ENCODE measurements at regions not wholly inside any gene's neighbourhood (a gene's known extent, or its start where the extent isn't known, plus 50 kb on each side); places are given as distances from the start of the nearest gene placed in this dataset.

DNA sequence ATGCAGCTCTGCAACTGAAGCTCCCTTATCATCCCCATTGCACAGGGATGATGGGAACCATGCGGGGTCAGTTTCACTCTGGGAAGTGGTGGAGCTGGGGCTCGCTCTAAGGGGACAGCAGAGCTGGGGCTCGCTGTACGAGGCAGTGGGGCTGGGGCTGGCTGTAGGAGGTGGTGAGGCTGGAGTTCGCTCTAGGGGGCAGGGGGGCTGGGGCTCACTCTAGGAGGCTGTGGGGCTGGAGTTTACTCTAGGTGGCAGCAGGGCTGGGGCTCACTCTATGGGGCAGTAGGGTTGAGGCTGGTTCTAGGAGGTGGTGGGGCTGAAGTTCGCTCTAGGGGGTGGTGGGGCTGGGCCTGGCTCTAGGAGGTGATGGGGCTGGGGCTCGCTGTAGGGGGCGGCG lies 99.1 kb downstream of the UQCRFS1 start:
- TF ChIP-seq, protein P1, sequence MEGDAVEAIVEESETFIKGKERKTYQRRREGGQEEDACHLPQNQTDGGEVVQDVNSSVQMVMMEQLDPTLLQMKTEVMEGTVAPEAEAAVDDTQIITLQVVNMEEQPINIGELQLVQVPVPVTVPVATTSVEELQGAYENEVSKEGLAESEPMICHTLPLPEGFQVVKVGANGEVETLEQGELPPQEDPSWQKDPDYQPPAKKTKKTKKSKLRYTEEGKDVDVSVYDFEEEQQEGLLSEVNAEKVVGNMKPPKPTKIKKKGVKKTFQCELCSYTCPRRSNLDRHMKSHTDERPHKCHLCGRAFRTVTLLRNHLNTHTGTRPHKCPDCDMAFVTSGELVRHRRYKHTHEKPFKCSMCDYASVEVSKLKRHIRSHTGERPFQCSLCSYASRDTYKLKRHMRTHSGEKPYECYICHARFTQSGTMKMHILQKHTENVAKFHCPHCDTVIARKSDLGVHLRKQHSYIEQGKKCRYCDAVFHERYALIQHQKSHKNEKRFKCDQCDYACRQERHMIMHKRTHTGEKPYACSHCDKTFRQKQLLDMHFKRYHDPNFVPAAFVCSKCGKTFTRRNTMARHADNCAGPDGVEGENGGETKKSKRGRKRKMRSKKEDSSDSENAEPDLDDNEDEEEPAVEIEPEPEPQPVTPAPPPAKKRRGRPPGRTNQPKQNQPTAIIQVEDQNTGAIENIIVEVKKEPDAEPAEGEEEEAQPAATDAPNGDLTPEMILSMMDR (IDR thresholded peaks at IDR 0.05), result no peak
- TF ChIP-seq EP300 (IDR thresholded peaks at IDR 0.05) (no peak), POLR2A (IDR thresholded peaks at IDR 0.05) (no peak)
- Histone ChIP-seq H3K36me3 (no peaks in the 10 kb centered on the region), H3K4me1 (ENCODE audit: insufficient read depth) (no peaks in the 10 kb centered on the region), H3K9me3 (no peaks in the 10 kb centered on the region), H3K27ac (no peak overlapping the region), H3K27me3 (no peaks in the 10 kb centered on the region), H3K4me3 (no peak overlapping the region)
- intact Hi-C loops (cut with DNase I), result no loop called here
- 83 to 91% (median 89%) methylated on average over 6 to 9 of the region's 9 CpGs for WGBS, 3 donors
- no peak for DNase-seq

DNA sequence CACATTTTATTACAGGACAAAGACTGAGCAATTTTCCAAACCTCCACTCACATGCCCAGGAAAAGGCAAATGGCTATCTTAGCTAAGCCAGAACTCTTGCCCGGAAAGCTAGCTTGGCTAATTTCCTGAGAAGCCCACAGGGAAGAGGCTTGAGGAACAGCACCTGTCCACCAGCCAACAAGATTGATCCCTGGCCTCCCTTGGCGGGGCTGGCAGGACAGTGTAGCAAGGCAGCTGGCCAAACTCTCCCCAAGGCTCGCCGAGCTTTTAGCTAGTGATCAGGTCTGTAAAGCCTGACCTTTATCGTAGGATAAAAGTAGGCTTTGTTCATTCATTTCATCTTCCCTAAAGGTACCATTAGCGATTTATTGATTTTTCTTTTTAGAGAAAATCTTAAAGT lies 101.4 kb downstream of the UQCRFS1 start:
- H3K4me1 ChIP-seq (ENCODE audit: insufficient read depth), result no peaks in the 10 kb centered on the region
- no peak for DNase-seq
- no peaks in the 10 kb centered on the region for H3K36me3 ChIP-seq
- H3K27ac ChIP-seq, result no peak overlapping the region
- TF ChIP-seq EP300 (IDR thresholded peaks at IDR 0.05) (no peak), POLR2A (IDR thresholded peaks at IDR 0.05) (no peak)
- TF ChIP-seq, protein P1 (IDR thresholded peaks at IDR 0.05), result no peak
- H3K4me3 ChIP-seq, result no peak overlapping the region
- intact Hi-C loops (cut with DNase I), result no loop called here
- no peaks in the 10 kb centered on the region for H3K27me3 ChIP-seq
- WGBS, 3 donors, result 34 to 37% (median 35%) methylated on average over 6 of the region's 6 CpGs
- no peaks in the 10 kb centered on the region for H3K9me3 ChIP-seq

DNA sequence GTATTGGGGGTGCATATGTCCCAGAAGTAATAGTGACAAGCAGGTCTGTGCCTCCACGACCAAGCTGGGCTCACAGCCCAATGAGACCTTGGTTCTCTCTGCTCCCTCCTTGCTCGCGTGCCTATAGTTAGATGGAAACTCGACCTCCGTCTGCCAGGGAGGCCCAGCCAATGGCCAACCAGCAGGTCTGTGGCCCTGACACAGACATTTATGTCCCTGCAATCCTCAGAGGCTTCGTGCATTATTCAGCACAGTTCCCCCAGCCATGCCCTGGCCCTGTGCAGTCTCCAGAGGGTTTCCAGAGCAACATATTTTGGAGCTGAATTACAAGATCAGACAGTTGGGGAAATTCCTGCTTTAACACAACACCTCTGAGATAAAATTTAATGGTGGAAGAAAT lies 105.1 kb downstream of the UQCRFS1 start:
- DNase-seq, result peak in 1 of 5 donors; percentile 1
- 36 to 49% (median 41%) methylated on average over 6 of the region's 6 CpGs for WGBS, 3 donors

DNA sequence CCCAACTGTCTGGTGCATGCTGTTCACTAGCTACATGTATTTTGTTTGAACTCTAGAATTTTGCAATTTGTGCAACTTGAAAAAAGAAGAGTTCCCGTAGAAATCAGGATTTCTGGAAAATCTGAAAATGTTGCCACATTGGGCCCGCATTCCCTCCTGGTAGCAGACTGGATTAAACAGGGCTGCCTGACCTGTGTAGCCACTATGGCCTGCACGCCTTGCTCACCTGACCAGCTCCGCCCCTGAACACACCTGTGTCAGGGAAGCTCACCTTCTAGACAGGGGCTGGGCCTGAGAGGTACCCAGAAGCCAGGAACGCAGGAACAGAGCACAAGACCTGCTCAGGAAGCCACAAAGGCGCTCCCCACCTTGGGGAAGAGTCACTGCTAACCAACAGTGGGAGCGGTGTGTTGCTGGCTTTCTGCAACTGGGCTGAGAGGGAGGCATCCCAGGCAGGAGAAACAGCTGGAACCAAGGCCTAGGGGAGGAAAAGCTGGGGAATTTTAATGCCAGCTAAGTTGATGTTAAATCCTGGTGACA lies 106.5 kb downstream of the UQCRFS1 start:
- TF ChIP-seq, protein P1 (IDR thresholded peaks at IDR 0.05), result no peak
- no peak for TF ChIP-seq POLR2A (IDR thresholded peaks at IDR 0.05)
- TF ChIP-seq EP300 (IDR thresholded peaks at IDR 0.05), result no peak
- Histone ChIP-seq H3K27me3 (no peaks in the 10 kb centered on the region), H3K9me3 (no peaks in the 10 kb centered on the region), H3K27ac (no peak overlapping the region), H3K4me3 (no peak overlapping the region), H3K36me3 (no peaks in the 10 kb centered on the region), H3K4me1 (ENCODE audit: insufficient read depth) (no peaks in the 10 kb centered on the region)
- WGBS, 3 donors, result 84 to 91% (median 87%) methylated on average over 7 of the region's 7 CpGs
- DNase-seq, result peak in 1 of 5 donors; percentile 17
- intact Hi-C loops (cut with DNase I), result no loop called here

More for the DNA sequence above, 105.1 kb downstream of the UQCRFS1 start:
- no peaks in the 10 kb centered on the region for H3K36me3 ChIP-seq
- TF ChIP-seq EP300 (IDR thresholded peaks at IDR 0.05) (no peak), POLR2A (IDR thresholded peaks at IDR 0.05) (no peak)
- TF ChIP-seq, protein P1 (IDR thresholded peaks at IDR 0.05), result no peak
- no peaks in the 10 kb centered on the region for H3K4me1 ChIP-seq (ENCODE audit: insufficient read depth)
- H3K27me3 ChIP-seq, result no peaks in the 10 kb centered on the region
- H3K27ac ChIP-seq, result no peak overlapping the region
- intact Hi-C loops (cut with DNase I), result no loop called here
- H3K9me3 ChIP-seq, result no peaks in the 10 kb centered on the region
- H3K4me3 ChIP-seq, result no peak overlapping the region
